ENCODE measurements at regions not wholly inside any gene's neighbourhood (a gene's known extent, or its start where the extent isn't known, plus 50 kb on each side); places are given as distances from the start of the nearest gene placed in this dataset.

- TF ChIP-seq CTCF (IDR thresholded peaks at IDR 0.05; ENCODE audit: insufficient read depth, low read depth, low read length), result no peak
- no peaks in the 10 kb centered on the region for H3K27me3 ChIP-seq (ENCODE audit: control insufficient read depth, insufficient read depth, low read length)
- no peaks in the 10 kb centered on the region for H3K36me3 ChIP-seq (ENCODE audit: control insufficient read depth, insufficient read depth, low read length)
- DNase-seq (ENCODE audit: low read depth), result no peak
- POLR2A ChIA-PET, result no interaction called here
- CTCF ChIA-PET, result no interaction called here
- H3K4me3 ChIP-seq (ENCODE audit: low read depth, low read length), result no peak overlapping the region
These were observed 515.9 kb downstream of the EIPR1 start for GRCh38 chr2:2861666-2862240.

GRCh38 chr2:2860589-2861300 is 516.9 kb downstream of the EIPR1 start:
- no peak overlapping the region for H3K4me3 ChIP-seq (ENCODE audit: low read depth, low read length)
- DNase-seq (ENCODE audit: low read depth), result no peak
- CTCF ChIA-PET, result no interaction called here

GRCh38 chr2:2859732-2860131 is 517.9 kb downstream of the EIPR1 start:
- ChIA-PET CTCF (no interaction called here), POLR2A (no interaction called here)

More at GRCh38 chr2:2860589-2861300, 516.9 kb downstream of the EIPR1 start:
- H3K27me3 ChIP-seq (ENCODE audit: control insufficient read depth, insufficient read depth, low read length), result no peaks in the 10 kb centered on the region
- no peaks in the 10 kb centered on the region for H3K36me3 ChIP-seq (ENCODE audit: control insufficient read depth, insufficient read depth, low read length)
- POLR2A ChIA-PET, result no interaction called here
- no peak for TF ChIP-seq CTCF (IDR thresholded peaks at IDR 0.05; ENCODE audit: insufficient read depth, low read depth, low read length)

GRCh38 chr2:2859164-2859563 is 518.5 kb downstream of the EIPR1 start:
- Histone ChIP-seq H3K4me3 (ENCODE audit: low read depth, low read length) (no peak overlapping the region), H3K36me3 (ENCODE audit: control insufficient read depth, insufficient read depth, low read length) (no peaks in the 10 kb centered on the region), H3K27me3 (ENCODE audit: control insufficient read depth, insufficient read depth, low read length) (no peaks in the 10 kb centered on the region)
- DNase-seq (ENCODE audit: low read depth), result no peak
- ChIA-PET CTCF (no interaction called here), POLR2A (no interaction called here)
- no peak for TF ChIP-seq CTCF (IDR thresholded peaks at IDR 0.05; ENCODE audit: insufficient read depth, low read depth, low read length)

More at GRCh38 chr2:2859732-2860131, 517.9 kb downstream of the EIPR1 start:
- H3K27me3 ChIP-seq (ENCODE audit: control insufficient read depth, insufficient read depth, low read length), result no peaks in the 10 kb centered on the region
- DNase-seq (ENCODE audit: low read depth), result no peak
- no peak overlapping the region for H3K4me3 ChIP-seq (ENCODE audit: low read depth, low read length)
- TF ChIP-seq CTCF (IDR thresholded peaks at IDR 0.05; ENCODE audit: insufficient read depth, low read depth, low read length), result no peak
- H3K36me3 ChIP-seq (ENCODE audit: control insufficient read depth, insufficient read depth, low read length), result no peaks in the 10 kb centered on the region

- no peaks in the 10 kb centered on the region for H3K36me3 ChIP-seq (ENCODE audit: control insufficient read depth, insufficient read depth, low read length)
- no peaks in the 10 kb centered on the region for H3K27me3 ChIP-seq (ENCODE audit: control insufficient read depth, insufficient read depth, low read length)
- no peak overlapping the region for H3K4me3 ChIP-seq (ENCODE audit: low read depth, low read length)
- ChIA-PET CTCF (no interaction called here), POLR2A (no interaction called here)
- no peak for DNase-seq (ENCODE audit: low read depth)
- no peak for TF ChIP-seq CTCF (IDR thresholded peaks at IDR 0.05; ENCODE audit: insufficient read depth, low read depth, low read length)
These were observed 520.7 kb downstream of the EIPR1 start for GRCh38 chr2:2856723-2857415.
